Type B pancreatic cell (in vitro differentiated cells): ENCODE measurements at regions not wholly inside any gene's neighbourhood (a gene's known extent, or its start where the extent isn't known, plus 50 kb on each side); places are given as distances from the start of the nearest gene placed in this dataset.

Experiments
- DNase-seq: peaks from one replicate; pipeline ENCODE4 v3.0.0; 2021; ENCODE audit warnings: mixed read lengths; ENCODE audit not compliant: unreplicated experiment; ENCODE audit errors: extremely low spot score
- H3K27ac Mint-ChIP-seq: 2 replicates; pipeline ENCODE4 v1.8.0; 2021; ENCODE audit warnings: mild to moderate bottlenecking, mixed read lengths
- H3K27me3 Mint-ChIP-seq: 2 replicates; pipeline ENCODE4 v1.8.0; 2021; ENCODE audit warnings: mixed read lengths
- H3K36me3 Mint-ChIP-seq: 2 replicates; pipeline ENCODE4 v1.8.0; 2021; ENCODE audit warnings: mixed read lengths
- H3K4me1 Mint-ChIP-seq: one replicate; pipeline ENCODE4 v1.8.0; 2021; ENCODE audit warnings: mixed read lengths; ENCODE audit not compliant: unreplicated experiment
- H3K4me3 Mint-ChIP-seq: 2 replicates; pipeline ENCODE4 v1.8.0; 2021; ENCODE audit warnings: mild to moderate bottlenecking, mixed read lengths
- H3K9me3 Mint-ChIP-seq: 2 replicates; pipeline ENCODE4 v1.8.0; 2021; ENCODE audit warnings: mixed read lengths
- CTCF ChIP-seq: fragments of 200-600 bp; sonication (generic); conservative IDR thresholded peaks from 2 replicates; pipeline ENCODE4 v1.5.0; 2021; ENCODE audit warnings: antibody characterized with exemption, mild to moderate bottlenecking

- no peak overlapping the region for H3K4me3 Mint-ChIP-seq
- no peaks in the 10 kb centered on the region for H3K9me3 Mint-ChIP-seq
- H3K27me3 Mint-ChIP-seq = peaks cover 11% of the 10 kb centered on the region
- H3K36me3 Mint-ChIP-seq = no peaks in the 10 kb centered on the region
- no peak for TF ChIP-seq CTCF
- no peak overlapping the region for H3K27ac Mint-ChIP-seq
- peaks cover 4% of the 10 kb centered on the region for H3K4me1 Mint-ChIP-seq
- no peak for DNase-seq
Observed at GRCh38 chr1:4530166-4530785, 124.1 kb upstream of the AJAP1 start.

GRCh38 chr1:4531842-4532241, 122.6 kb upstream of the AJAP1 start:
- DNase-seq = no peak
- no peak overlapping the region for H3K27ac Mint-ChIP-seq
- no peak for TF ChIP-seq CTCF
- H3K36me3 Mint-ChIP-seq = no peaks in the 10 kb centered on the region
- H3K4me1 Mint-ChIP-seq = peaks cover 4% of the 10 kb centered on the region
- H3K4me3 Mint-ChIP-seq = no peak overlapping the region
- H3K9me3 Mint-ChIP-seq = no peaks in the 10 kb centered on the region
- peaks cover 11% of the 10 kb centered on the region for H3K27me3 Mint-ChIP-seq

DNA sequence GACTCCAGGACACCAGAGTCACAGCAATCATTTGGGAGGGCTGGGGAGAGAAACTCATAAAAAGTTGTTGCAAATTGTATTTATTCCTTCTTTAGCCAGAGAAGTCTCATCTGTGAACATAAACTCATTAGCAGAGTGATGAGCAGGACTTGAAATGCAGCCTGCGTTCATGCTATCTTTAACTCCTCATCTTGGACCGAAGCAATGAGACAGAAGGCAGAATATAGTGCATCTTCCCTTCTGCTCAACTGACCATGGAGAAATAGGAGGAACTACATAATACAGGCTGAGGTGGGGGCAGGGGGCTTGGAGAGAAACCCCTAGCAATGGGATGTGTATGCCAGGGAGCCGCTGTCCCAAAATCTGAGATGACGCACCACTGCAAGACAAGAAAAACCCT, 121.8 kb upstream of the AJAP1 start:
- H3K4me3 Mint-ChIP-seq = no peak overlapping the region
- no peak for TF ChIP-seq CTCF
- H3K27ac Mint-ChIP-seq = no peak overlapping the region
- peaks cover 4% of the 10 kb centered on the region for H3K4me1 Mint-ChIP-seq
- H3K36me3 Mint-ChIP-seq = no peaks in the 10 kb centered on the region
- H3K27me3 Mint-ChIP-seq = peaks cover 11% of the 10 kb centered on the region
- no peak for DNase-seq
- no peaks in the 10 kb centered on the region for H3K9me3 Mint-ChIP-seq

DNA sequence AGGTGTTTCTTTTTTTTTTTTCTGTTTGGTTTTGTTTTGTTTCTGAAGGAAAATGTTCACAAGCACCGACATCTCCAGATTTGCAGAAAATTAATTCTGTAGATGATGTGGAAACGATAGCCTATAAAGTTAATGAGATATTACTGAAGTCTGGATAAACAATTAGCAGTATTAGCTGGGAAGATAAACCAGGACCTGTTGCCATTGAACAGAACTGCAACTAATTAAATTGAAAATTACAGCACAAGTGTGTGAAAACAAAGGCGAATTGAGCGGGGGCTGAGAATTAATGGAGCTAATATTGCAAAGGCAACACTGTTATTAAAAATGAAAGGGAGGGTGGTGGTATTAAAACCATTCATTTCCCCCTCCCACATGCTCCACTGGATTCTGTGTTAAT, 107.5 kb upstream of the AJAP1 start:
- H3K4me1 Mint-ChIP-seq = no peaks in the 10 kb centered on the region
- H3K27ac Mint-ChIP-seq = no peak overlapping the region
- no peak for TF ChIP-seq CTCF
- peaks cover 3% of the 10 kb centered on the region for H3K9me3 Mint-ChIP-seq
- DNase-seq = no peak
- H3K4me3 Mint-ChIP-seq = no peak overlapping the region
- H3K36me3 Mint-ChIP-seq = no peaks in the 10 kb centered on the region
- peaks cover 23% of the 10 kb centered on the region for H3K27me3 Mint-ChIP-seq

- no peak overlapping the region for H3K27ac Mint-ChIP-seq
- H3K9me3 Mint-ChIP-seq = no peaks in the 10 kb centered on the region
- H3K27me3 Mint-ChIP-seq = peaks cover 22% of the 10 kb centered on the region
- no peak for DNase-seq
- no peaks in the 10 kb centered on the region for H3K36me3 Mint-ChIP-seq
- H3K4me3 Mint-ChIP-seq = no peak overlapping the region
- no peaks in the 10 kb centered on the region for H3K4me1 Mint-ChIP-seq
- TF ChIP-seq CTCF = no peak
Observed at GRCh38 chr1:4549930-4550329, 104.5 kb upstream of the AJAP1 start.

DNA sequence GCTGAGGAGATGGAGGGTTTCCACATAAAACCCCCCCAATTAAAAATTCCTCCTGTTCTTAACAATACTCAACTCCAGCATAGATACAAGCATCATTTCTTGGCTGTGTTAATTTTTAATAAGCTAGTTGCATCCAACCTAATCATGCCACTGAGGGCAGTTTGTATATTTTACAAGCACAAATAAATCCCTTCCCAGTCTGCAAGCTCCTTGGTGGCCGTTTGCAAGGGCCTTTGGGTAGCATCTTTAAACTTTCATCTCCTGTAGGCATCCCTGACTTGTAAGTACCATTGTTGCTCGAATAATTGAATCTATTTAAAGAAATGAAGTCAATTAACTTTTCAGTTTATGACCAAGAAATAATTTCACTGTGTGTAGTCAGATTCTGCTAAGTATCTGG, 103.5 kb upstream of the AJAP1 start:
- Mint-ChIP-seq H3K9me3 (no peaks in the 10 kb centered on the region), H3K36me3 (no peaks in the 10 kb centered on the region), H3K27ac (no peak overlapping the region), H3K27me3 (peaks cover 25% of the 10 kb centered on the region), H3K4me1 (no peaks in the 10 kb centered on the region), H3K4me3 (no peak overlapping the region)
- no peak for TF ChIP-seq CTCF
- no peak for DNase-seq
